ENCODE measurements at regions not wholly inside any gene's neighbourhood (a gene's known extent, or its start where the extent isn't known, plus 50 kb on each side); places are given as distances from the start of the nearest gene placed in this dataset.

DNA sequence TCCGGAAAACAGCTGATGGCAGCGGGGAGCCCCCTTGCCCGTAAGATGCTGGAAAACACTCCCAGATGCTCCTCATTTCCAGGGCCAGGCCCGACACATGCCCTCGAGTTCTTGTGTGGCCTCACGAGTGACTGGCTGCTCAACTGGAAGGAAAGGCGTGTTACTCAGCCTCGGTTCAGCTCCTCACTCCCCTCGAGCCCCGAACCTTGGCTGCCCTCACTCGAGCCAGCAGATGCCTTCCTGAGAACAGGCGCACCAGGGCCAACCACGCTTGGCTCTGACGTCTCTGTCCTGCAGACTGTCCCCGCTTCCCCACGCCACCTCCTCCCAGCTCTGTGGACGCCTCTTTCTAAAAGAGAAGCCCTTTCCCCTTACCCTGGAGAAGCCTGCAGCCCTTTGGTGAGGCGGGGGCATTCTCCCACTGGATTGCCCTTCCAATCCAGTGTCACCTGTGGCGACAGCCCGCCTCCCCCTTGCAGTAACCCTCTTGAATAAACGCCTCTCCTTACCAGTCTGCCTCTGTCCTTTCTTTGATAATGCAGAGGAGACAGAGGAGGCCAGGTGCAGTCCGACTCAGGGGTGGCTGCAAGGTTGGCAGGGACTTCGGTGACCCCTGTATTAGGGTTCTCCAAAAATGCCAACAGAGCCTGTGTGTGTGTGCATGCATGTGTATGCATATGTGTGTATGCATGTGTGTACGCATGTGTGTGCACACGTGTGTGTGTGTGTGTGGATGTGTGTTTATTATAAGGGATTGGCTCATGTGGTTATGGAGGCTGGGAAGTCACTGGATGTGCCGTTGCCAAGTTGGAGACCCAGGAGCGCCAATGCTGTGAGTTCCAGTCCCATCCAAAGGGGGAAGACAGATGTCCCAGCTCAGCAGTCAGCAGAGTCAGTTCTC lies 166.3 kb downstream of the KIF26A start:
- H3K9me3 ChIP-seq (ENCODE audit: control insufficient read depth in 1 of 2, insufficient read depth in 1 of 2, low read depth in 1 of 2, low read length in 2 of 2): no peaks in the 10 kb centered on the region
- CTCF ChIA-PET: no interaction called here
- POLR2A ChIA-PET: no interaction called here
- no peaks in the 10 kb centered on the region for H4K20me1 ChIP-seq (ENCODE audit: insufficient read depth)
- RAD21 ChIA-PET (ENCODE audit: low non-redundant PET in 1 of 2, low total read pairs in 2 of 2, uncharacterized antibody in 2 of 2, unreplicated experiment in 2 of 2): no interaction called here
- no peaks in the 10 kb centered on the region for H3K4me1 ChIP-seq (ENCODE audit: control insufficient read depth in 1 of 2, insufficient read depth in 2 of 2, low read length in 2 of 2)
- H3K79me2 ChIP-seq (ENCODE audit: insufficient read depth, low read length): no peaks in the 10 kb centered on the region
- no TSS peak for BruUV-seq (replicated peaks)
- H3K27ac ChIP-seq (ENCODE audit: low read depth, low read length): no peak overlapping the region
- no peak overlapping the region for H3K4me3 ChIP-seq (replicated peaks in 1 of 2; ENCODE audit: low read depth in 1 of 2, low read length in 2 of 2)
- H3K36me3 ChIP-seq (ENCODE audit: control insufficient read depth in 1 of 2, insufficient read depth in 2 of 2, low read length in 2 of 2): no peaks in the 10 kb centered on the region
- no peak overlapping the region for H3K9ac ChIP-seq (ENCODE audit: low read length)
- ATAC-seq: no peak
- no peak overlapping the region for H2AFZ ChIP-seq (ENCODE audit: low read depth, low read length, poor library complexity, severe bottlenecking)
- intact Hi-C loops (cut with micrococcal nuclease): no loop called here
- no peak overlapping the region for H3K4me2 ChIP-seq (ENCODE audit: low read length)
- H3K27me3 ChIP-seq (ENCODE audit: insufficient read depth, low read length): no peaks in the 10 kb centered on the region
- no peak for DNase-seq (ENCODE audit: low read depth, low spot score)
- no peak for TF ChIP-seq SIN3A (IDR thresholded peaks at IDR 0.05; ENCODE audit: low read depth)
- TF ChIP-seq ZNF274 (IDR thresholded peaks at IDR 0.05; ENCODE audit: low read depth, low read length): no peak
- TF ChIP-seq CEBPB (IDR thresholded peaks at IDR 0.05; ENCODE audit: low read depth): no peak
- TF ChIP-seq ELF1 (IDR thresholded peaks at IDR 0.05; ENCODE audit: borderline replicate concordance, low read depth): no peak
- TF ChIP-seq SP1 (IDR thresholded peaks at IDR 0.05; ENCODE audit: low read depth): no peak
- TF ChIP-seq CTCF (IDR thresholded peaks at IDR 0.05 in 2 of 3, conservative IDR thresholded peaks at IDR 0.05 in 1 of 3; ENCODE audit: borderline replicate concordance in 1 of 3, insufficient read depth in 1 of 3, low read depth in 2 of 3, low read length in 2 of 3): no peak
- no peak for TF ChIP-seq EZH2phosphoT487 (IDR thresholded peaks at IDR 0.05; ENCODE audit: borderline replicate concordance)
- no peak for TF ChIP-seq RAD21 (IDR thresholded peaks at IDR 0.05; ENCODE audit: low read depth)
- H3K9me2 ChIP-seq (ENCODE audit: insufficient read depth): no peaks in the 10 kb centered on the region
